Neural cell (in vitro differentiated cells): ENCODE measurements at regions not wholly inside any gene's neighbourhood (a gene's known extent, or its start where the extent isn't known, plus 50 kb on each side); places are given as distances from the start of the nearest gene placed in this dataset.

Experiments
- H2AFZ ChIP-seq: fragments of 200-600, 300-800 bp; sonication (generic), shearing (Covaris generic); 2 replicates; pipeline ENCODE4 v1.6.0; 2014; ENCODE audit warnings: low read depth, mild to moderate bottlenecking, antibody characterized with exemption, low read length, moderate library complexity
- H3F3A ChIP-seq: fragments of 200-600 bp; shearing (Covaris generic); 2 replicates; pipeline ENCODE4 v1.6.1; 2016; ENCODE audit warnings: mild to moderate bottlenecking, moderate library complexity, mixed read lengths, antibody characterized with exemption, low read length; ENCODE audit not compliant: insufficient read depth, poor library complexity, severe bottlenecking
- H3K27ac ChIP-seq: fragments of 200-600, 300-800 bp; sonication (generic), shearing (Covaris generic); 2 replicates; pipeline ENCODE4 v1.5.1; 2014; ENCODE audit warnings: mild to moderate bottlenecking, low read length, moderate library complexity
- H3K27me3 ChIP-seq: fragments of 300-800, 200-600 bp; sonication (generic), shearing (Covaris generic); 2 replicates; pipeline ENCODE4 v1.6.0; 2014; ENCODE audit warnings: mild to moderate bottlenecking, low read depth, low read length, moderate library complexity; ENCODE audit not compliant: insufficient read depth
- H3K36me3 ChIP-seq: fragments of 300-800, 200-600 bp; sonication (generic), shearing (Covaris generic); 2 replicates; pipeline ENCODE4 v1.5.1; 2014; ENCODE audit warnings: mild to moderate bottlenecking, antibody characterized with exemption, low read length, moderate library complexity; ENCODE audit not compliant: insufficient read depth
- H3K4me2 ChIP-seq: fragments of 300-800, 200-600 bp; sonication (generic), shearing (Covaris generic); 2 replicates; pipeline ENCODE4 v1.6.0; 2014; ENCODE audit warnings: mild to moderate bottlenecking, low read length
- H3K4me3 ChIP-seq: fragments of 300-800, 200-600 bp; sonication (generic), shearing (Covaris generic); 2 replicates; pipeline ENCODE4 v1.5.1; 2014; ENCODE audit warnings: mild to moderate bottlenecking, low read length, moderate library complexity
- H3K79me2 ChIP-seq: fragments of 200-600 bp; shearing (Covaris generic); replicated peaks from 2 replicates; pipeline ENCODE4 v1.6.0; 2014; ENCODE audit warnings: mild to moderate bottlenecking, low read length, moderate library complexity; ENCODE audit not compliant: insufficient read depth
- H3K9ac ChIP-seq: fragments of 300-800, 200-600 bp; sonication (generic), shearing (Covaris generic); 2 replicates; pipeline ENCODE4 v1.6.1; 2016; ENCODE audit warnings: mild to moderate bottlenecking, low read length, mixed read lengths
- H3K9me2 ChIP-seq: fragments of 200-600 bp; shearing (Covaris generic); 2 replicates; pipeline ENCODE4 v1.6.1; 2016; ENCODE audit warnings: mild to moderate bottlenecking, low read length, mixed read lengths; ENCODE audit not compliant: insufficient read depth
- H3K9me3 ChIP-seq: fragments of 200-600, 300-800 bp; sonication (generic), shearing (Covaris generic); 2 replicates; pipeline ENCODE4 v1.6.1; 2016; ENCODE audit warnings: mild to moderate bottlenecking, mixed run types, low read length, moderate library complexity, mixed read lengths
- H4K20me1 ChIP-seq: fragments of 200-600 bp; shearing (Covaris generic); 2 replicates; pipeline ENCODE4 v1.6.1; 2016; ENCODE audit warnings: mild to moderate bottlenecking, mixed run types; ENCODE audit not compliant: insufficient read depth
- EP300 ChIP-seq: fragments of 450-650 bp; conservative IDR thresholded peaks from 2 replicates; pipeline ENCODE4 v1.6.1; 2014; ENCODE audit warnings: antibody characterized with exemption, mild to moderate bottlenecking, moderate library complexity; ENCODE audit not compliant: poor library complexity, severe bottlenecking
- EZH2 ChIP-seq: fragments of 200-600, 300-800 bp; shearing (Covaris generic), sonication (generic); IDR thresholded peaks from 2 replicates; pipeline ENCODE4 v1.6.1; 2014; ENCODE audit warnings: antibody characterized with exemption, low read length, borderline replicate concordance, mild to moderate bottlenecking; ENCODE audit not compliant: insufficient read depth, poor library complexity, severe bottlenecking
- MXI1 ChIP-seq: fragments of 450-650 bp; conservative IDR thresholded peaks from 2 replicates; pipeline ENCODE4 v1.6.1; 2014; ENCODE audit warnings: antibody characterized with exemption, mild to moderate bottlenecking; ENCODE audit not compliant: poor library complexity, severe bottlenecking
- POLR2AphosphoS5 ChIP-seq: IDR thresholded peaks from 2 replicates; pipeline ENCODE4 v1.6.1; 2012
- RAD21 ChIP-seq: fragments of 450-650 bp; conservative IDR thresholded peaks from 2 replicates; pipeline ENCODE4 v1.6.1; 2014; ENCODE audit warnings: antibody characterized with exemption, mild to moderate bottlenecking, moderate library complexity
- SMC3 ChIP-seq: fragments of 450-650 bp; conservative IDR thresholded peaks from 2 replicates; pipeline ENCODE4 v1.6.1; 2014; ENCODE audit warnings: antibody characterized with exemption, mild to moderate bottlenecking, moderate library complexity; ENCODE audit not compliant: poor library complexity
- TAF1 ChIP-seq: IDR thresholded peaks from 2 replicates; pipeline ENCODE4 v1.6.1; 2012; ENCODE audit warnings: low read depth
- TF ChIP-seq, protein P1 (sequence below): fragments of 450-650 bp; IDR thresholded peaks from 2 replicates; pipeline ENCODE4 v1.5.1; 2014; ENCODE audit warnings: antibody characterized with exemption, mild to moderate bottlenecking, moderate library complexity; ENCODE audit not compliant: poor library complexity, severe bottlenecking
- TF ChIP-seq, protein P2 (sequence below): IDR thresholded peaks from 2 replicates; pipeline ENCODE4 v1.6.1; 2012; ENCODE audit warnings: borderline replicate concordance

DNA sequence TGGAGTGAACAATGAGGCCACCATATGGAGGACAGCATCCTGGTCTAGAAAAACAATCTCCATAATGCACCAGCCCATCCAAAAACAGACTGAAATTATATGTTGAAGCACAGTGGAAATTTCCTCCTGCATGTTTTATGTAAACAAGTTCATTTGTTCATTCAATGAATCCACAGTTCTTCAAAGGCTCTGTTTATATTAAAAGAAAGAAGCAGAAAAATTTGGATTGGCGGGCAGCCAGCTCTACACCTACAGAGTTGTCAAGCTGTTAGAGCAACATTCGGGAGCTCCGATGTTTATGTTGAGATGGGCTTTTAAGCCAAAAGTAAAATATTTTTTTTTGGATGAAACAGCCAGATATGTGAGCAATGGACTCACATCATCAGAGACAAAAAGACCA lies 395.3 kb upstream of the SULF2 start:
- Histone ChIP-seq H3K4me2 (no peak overlapping the region), H3K27ac (no peak overlapping the region), H3K9me2 (no peaks in the 10 kb centered on the region), H2AFZ (no peak overlapping the region), H3K27me3 (no peaks in the 10 kb centered on the region), H3K4me3 (no peak overlapping the region), H3K9ac (no peak overlapping the region), H3K36me3 (no peaks in the 10 kb centered on the region), H3K9me3 (no peaks in the 10 kb centered on the region), H3K79me2 (no peaks in the 10 kb centered on the region), H3F3A (no peaks in the 10 kb centered on the region), H4K20me1 (no peaks in the 10 kb centered on the region)
- no peak for TF ChIP-seq MXI1
- TF ChIP-seq RAD21 = no peak
- TF ChIP-seq EP300 = no peak
- no peak for TF ChIP-seq POLR2AphosphoS5
- TF ChIP-seq EZH2 = no peak
- TF ChIP-seq, protein P1, sequence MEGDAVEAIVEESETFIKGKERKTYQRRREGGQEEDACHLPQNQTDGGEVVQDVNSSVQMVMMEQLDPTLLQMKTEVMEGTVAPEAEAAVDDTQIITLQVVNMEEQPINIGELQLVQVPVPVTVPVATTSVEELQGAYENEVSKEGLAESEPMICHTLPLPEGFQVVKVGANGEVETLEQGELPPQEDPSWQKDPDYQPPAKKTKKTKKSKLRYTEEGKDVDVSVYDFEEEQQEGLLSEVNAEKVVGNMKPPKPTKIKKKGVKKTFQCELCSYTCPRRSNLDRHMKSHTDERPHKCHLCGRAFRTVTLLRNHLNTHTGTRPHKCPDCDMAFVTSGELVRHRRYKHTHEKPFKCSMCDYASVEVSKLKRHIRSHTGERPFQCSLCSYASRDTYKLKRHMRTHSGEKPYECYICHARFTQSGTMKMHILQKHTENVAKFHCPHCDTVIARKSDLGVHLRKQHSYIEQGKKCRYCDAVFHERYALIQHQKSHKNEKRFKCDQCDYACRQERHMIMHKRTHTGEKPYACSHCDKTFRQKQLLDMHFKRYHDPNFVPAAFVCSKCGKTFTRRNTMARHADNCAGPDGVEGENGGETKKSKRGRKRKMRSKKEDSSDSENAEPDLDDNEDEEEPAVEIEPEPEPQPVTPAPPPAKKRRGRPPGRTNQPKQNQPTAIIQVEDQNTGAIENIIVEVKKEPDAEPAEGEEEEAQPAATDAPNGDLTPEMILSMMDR = no peak

DNA sequence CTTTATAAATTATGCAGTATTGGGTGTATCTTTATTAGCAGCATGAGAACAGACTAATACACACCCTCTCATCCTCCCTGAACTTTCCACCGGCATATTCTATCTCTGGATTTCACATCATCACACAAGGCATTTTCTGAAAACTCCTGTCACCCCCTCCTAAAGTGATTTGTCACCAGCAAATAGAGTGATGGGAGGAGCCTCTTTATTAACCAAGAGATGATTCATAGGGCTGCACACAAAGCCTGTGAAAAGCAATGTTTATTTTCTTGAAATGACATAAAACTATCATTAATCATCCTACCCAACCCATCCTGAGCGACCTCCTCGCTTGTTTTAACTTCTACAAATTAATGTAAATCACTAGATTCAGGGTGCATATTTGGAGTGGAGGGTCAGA lies 394.7 kb upstream of the SULF2 start:
- Histone ChIP-seq H3K79me2 (no peaks in the 10 kb centered on the region), H4K20me1 (no peaks in the 10 kb centered on the region), H3K27me3 (no peaks in the 10 kb centered on the region), H3K9me3 (no peaks in the 10 kb centered on the region), H2AFZ (no peak overlapping the region), H3K4me2 (no peak overlapping the region), H3F3A (no peaks in the 10 kb centered on the region), H3K9me2 (no peaks in the 10 kb centered on the region), H3K4me3 (no peak overlapping the region), H3K9ac (no peak overlapping the region), H3K36me3 (no peaks in the 10 kb centered on the region), H3K27ac (no peak overlapping the region)
- no peak for TF ChIP-seq EP300
- TF ChIP-seq RAD21 = no peak
- TF ChIP-seq EZH2 = no peak
- TF ChIP-seq POLR2AphosphoS5 = no peak
- no peak for TF ChIP-seq MXI1

DNA sequence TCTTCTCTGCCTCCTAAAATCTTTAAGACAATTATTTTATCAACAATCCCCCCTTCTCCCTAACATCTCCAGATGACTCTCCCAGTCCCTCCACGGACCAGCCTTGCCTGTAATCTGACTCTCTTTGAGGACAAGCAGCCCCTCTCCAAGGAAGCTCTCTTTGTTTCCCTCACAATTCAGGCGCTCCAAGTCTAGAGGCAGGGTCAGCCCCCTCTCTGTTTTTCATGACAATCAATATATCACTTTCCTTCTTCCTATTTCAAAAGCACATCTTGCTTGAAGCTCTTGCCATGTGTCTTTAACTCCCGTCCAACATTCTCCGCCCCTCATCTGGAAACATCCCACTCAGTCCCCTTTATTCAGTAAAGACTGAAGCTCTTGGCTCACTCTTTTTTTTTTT lies 393.4 kb upstream of the SULF2 start:
- Histone ChIP-seq H3K4me2 (no peak overlapping the region), H3K36me3 (no peaks in the 10 kb centered on the region), H2AFZ (no peak overlapping the region), H3K9me3 (no peaks in the 10 kb centered on the region), H3F3A (no peaks in the 10 kb centered on the region), H3K27me3 (no peaks in the 10 kb centered on the region), H3K9me2 (no peaks in the 10 kb centered on the region), H4K20me1 (no peaks in the 10 kb centered on the region), H3K9ac (no peak overlapping the region), H3K4me3 (no peak overlapping the region), H3K79me2 (no peaks in the 10 kb centered on the region), H3K27ac (no peak overlapping the region)
- TF ChIP-seq EZH2 (no peak), SMC3 (no peak), RAD21 (no peak), TAF1 (no peak), POLR2AphosphoS5 (no peak)
- TF ChIP-seq, protein P2, sequence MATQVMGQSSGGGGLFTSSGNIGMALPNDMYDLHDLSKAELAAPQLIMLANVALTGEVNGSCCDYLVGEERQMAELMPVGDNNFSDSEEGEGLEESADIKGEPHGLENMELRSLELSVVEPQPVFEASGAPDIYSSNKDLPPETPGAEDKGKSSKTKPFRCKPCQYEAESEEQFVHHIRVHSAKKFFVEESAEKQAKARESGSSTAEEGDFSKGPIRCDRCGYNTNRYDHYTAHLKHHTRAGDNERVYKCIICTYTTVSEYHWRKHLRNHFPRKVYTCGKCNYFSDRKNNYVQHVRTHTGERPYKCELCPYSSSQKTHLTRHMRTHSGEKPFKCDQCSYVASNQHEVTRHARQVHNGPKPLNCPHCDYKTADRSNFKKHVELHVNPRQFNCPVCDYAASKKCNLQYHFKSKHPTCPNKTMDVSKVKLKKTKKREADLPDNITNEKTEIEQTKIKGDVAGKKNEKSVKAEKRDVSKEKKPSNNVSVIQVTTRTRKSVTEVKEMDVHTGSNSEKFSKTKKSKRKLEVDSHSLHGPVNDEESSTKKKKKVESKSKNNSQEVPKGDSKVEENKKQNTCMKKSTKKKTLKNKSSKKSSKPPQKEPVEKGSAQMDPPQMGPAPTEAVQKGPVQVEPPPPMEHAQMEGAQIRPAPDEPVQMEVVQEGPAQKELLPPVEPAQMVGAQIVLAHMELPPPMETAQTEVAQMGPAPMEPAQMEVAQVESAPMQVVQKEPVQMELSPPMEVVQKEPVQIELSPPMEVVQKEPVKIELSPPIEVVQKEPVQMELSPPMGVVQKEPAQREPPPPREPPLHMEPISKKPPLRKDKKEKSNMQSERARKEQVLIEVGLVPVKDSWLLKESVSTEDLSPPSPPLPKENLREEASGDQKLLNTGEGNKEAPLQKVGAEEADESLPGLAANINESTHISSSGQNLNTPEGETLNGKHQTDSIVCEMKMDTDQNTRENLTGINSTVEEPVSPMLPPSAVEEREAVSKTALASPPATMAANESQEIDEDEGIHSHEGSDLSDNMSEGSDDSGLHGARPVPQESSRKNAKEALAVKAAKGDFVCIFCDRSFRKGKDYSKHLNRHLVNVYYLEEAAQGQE = no peak
